SK-N-SH (cell line): ENCODE measurements at regions not wholly inside any gene's neighbourhood (a gene's known extent, or its start where the extent isn't known, plus 50 kb on each side); places are given as distances from the start of the nearest gene placed in this dataset.

ENCODE experiments used
- CTCF ChIP-seq: fragments of 200-600 bp; sonication (generic); IDR thresholded peaks from 2 replicates; pipeline ENCODE4 v1.6.1; 2017; ENCODE audit warnings: antibody characterized with exemption, mild to moderate bottlenecking, moderate library complexity
- EP300 ChIP-seq, 2 experiments: IDR thresholded peaks; 2 replicates each; pipeline versions ENCODE4 v1.4.0 to v1.6.1; 2012; ENCODE audit warnings: borderline replicate concordance in 1 of 2, low read depth in 1 of 2, low read length in 1 of 2
- IRF3 ChIP-seq: fragments of 150-350 bp; IDR thresholded peaks from 2 replicates; pipeline ENCODE4 v1.6.1; 2016; ENCODE audit warnings: mild to moderate bottlenecking, low read depth, low read length
- MXI1 ChIP-seq: IDR thresholded peaks from 2 replicates; pipeline ENCODE4 v1.6.1; 2012; ENCODE audit warnings: mild to moderate bottlenecking, low read depth, low read length, improper control_type of control experiment
- NFIC ChIP-seq: IDR thresholded peaks from 2 replicates; pipeline ENCODE4 v1.4.0; 2012; ENCODE audit warnings: borderline replicate concordance
- POLR2AphosphoS5 ChIP-seq: IDR thresholded peaks from 2 replicates; pipeline ENCODE4 v1.6.1; 2012; ENCODE audit warnings: low read depth, low read length
- RAD21 ChIP-seq: IDR thresholded peaks from 2 replicates; pipeline ENCODE4 v1.6.1; 2012; ENCODE audit warnings: mild to moderate bottlenecking, low read length
- RCOR1 ChIP-seq: fragments of 150-350 bp; IDR thresholded peaks from 2 replicates; pipeline ENCODE4 v1.6.1; 2017; ENCODE audit warnings: antibody characterized with exemption, low read length
- RFX5 ChIP-seq: IDR thresholded peaks from 2 replicates; pipeline ENCODE4 v1.6.1; 2012; ENCODE audit warnings: mild to moderate bottlenecking, improper control_type of control experiment, low read length
- SMC3 ChIP-seq: IDR thresholded peaks from 2 replicates; pipeline ENCODE4 v1.6.1; 2012; ENCODE audit warnings: low read depth, low read length, improper control_type of control experiment
- TAF1 ChIP-seq: IDR thresholded peaks from 2 replicates; pipeline ENCODE4 v1.6.1; 2012; ENCODE audit warnings: low read depth, mild to moderate bottlenecking, low read length, moderate library complexity, borderline replicate concordance
- TEAD4 ChIP-seq: IDR thresholded peaks from 2 replicates; pipeline ENCODE4 v1.4.0; 2012; ENCODE audit warnings: mild to moderate bottlenecking, borderline replicate concordance; ENCODE audit not compliant: insufficient read depth
- USF1 ChIP-seq: IDR thresholded peaks from 2 replicates; pipeline ENCODE4 v1.4.0; 2012; ENCODE audit warnings: low read depth, borderline replicate concordance

- no peak for TF ChIP-seq RCOR1
- TF ChIP-seq RAD21, result no peak
- TF ChIP-seq RFX5, result no peak
- no peak for TF ChIP-seq CTCF
- no peak for TF ChIP-seq SMC3
- TF ChIP-seq IRF3, result no peak
- no peak for TF ChIP-seq NFIC
- TF ChIP-seq TAF1, result no peak
- TF ChIP-seq POLR2AphosphoS5, result no peak
- no peak for TF ChIP-seq USF1
- TF ChIP-seq TEAD4, result no peak
- TF ChIP-seq EP300 (IDR thresholded peaks at IDR 0.05; ENCODE audit: borderline replicate concordance in 1 of 2, low read depth in 1 of 2, low read length in 1 of 2), result no peak
- TF ChIP-seq MXI1, result no peak
These were observed 116.6 kb upstream of the EFEMP1 start for GRCh38 chr2:56040189-56040588.
